HepG2 (cell line): ENCODE measurements at regions not wholly inside any gene's neighbourhood (a gene's known extent, or its start where the extent isn't known, plus 50 kb on each side); places are given as distances from the start of the nearest gene placed in this dataset.

Source experiments
- ATAC-seq: fragments of 200-7000 bp; cut with Tn5 transposase; 3 replicates; pipeline ENCODE4 v1.9.1; 2020; ENCODE audit warnings: mild to moderate bottlenecking, moderate library complexity
- BruUV-seq: library from RNA; stranded (reverse); fragments of 400-500 nt; replicated peaks from 2 replicates; lab custom pipeline; 2021; lab: Mats Ljungman, UMichigan
- CTCF ChIA-PET: fragments of 300-600 bp; formaldehyde crosslinking; extraction: SDS; loops from one replicate; lab custom pipeline; 2021; ENCODE audit warnings: low total read pairs, inconsistent platforms, low intra/inter-chr PET ratio; lab: Yijun Ruan, JAX
- POLR2A ChIA-PET: fragments of 350-600 bp; sonication (Branson Sonifier 250); formaldehyde crosslinking; loops from one replicate; lab custom pipeline; 2020; ENCODE audit warnings: antibody characterized with exemption, inconsistent platforms; lab: Yijun Ruan, JAX
- DNase-seq: peaks from one replicate; pipeline ENCODE4 v3.0.0-alpha.2; 2015; ENCODE audit warnings: low spot score
- FAIRE-seq: peaks from 3 replicates; lab custom pipeline; 2011; peaks lifted over from hg19 to GRCh38; lab: Jason Lieb, UNC
- H2AFZ ChIP-seq: one replicate; pipeline ENCODE4 v1.6.1; 2011; ENCODE audit warnings: low read length, inconsistent platforms
- H3K27ac ChIP-seq: fragments of 300-600 bp; 3 replicates; pipeline ENCODE4 v1.8.0; 2011; ENCODE audit warnings: mixed run types, mild to moderate bottlenecking, mixed read lengths, low read length, inconsistent platforms; ENCODE audit not compliant: insufficient read depth; ENCODE audit errors: extremely low read length
- H3K27me3 ChIP-seq, 2 experiments: fragments of 200-600 bp in 1 of 2; 2 replicates in 1 of 2; 3 replicates in 1 of 2; pipeline versions ENCODE4 v1.6.0 to v1.8.0; 2011; ENCODE audit warnings: low read length in 2 of 2, mild to moderate bottlenecking in 2 of 2, moderate library complexity in 2 of 2, inconsistent platforms in 1 of 2; ENCODE audit not compliant: insufficient read depth in 2 of 2, control insufficient read depth in 1 of 2
- H3K36me3 ChIP-seq, 2 experiments: fragments of 200-600 bp in 1 of 2; replicated peaks in 1 of 2; 2 replicates in 1 of 2; 3 replicates in 1 of 2; pipeline versions ENCODE4 v1.5.1 to v1.8.0; 2011; ENCODE audit warnings: low read length in 2 of 2, inconsistent platforms in 1 of 2; ENCODE audit not compliant: insufficient read depth in 2 of 2, control insufficient read depth in 1 of 2
- H3K4me1 ChIP-seq: 2 replicates; pipeline ENCODE4 v1.5.1; 2012; ENCODE audit warnings: low read length, inconsistent platforms; ENCODE audit not compliant: insufficient read depth
- H3K4me2 ChIP-seq: 2 replicates; pipeline ENCODE4 v1.6.0; 2011; ENCODE audit warnings: low read depth, low read length, inconsistent platforms
- H3K4me3 ChIP-seq, 3 experiments: fragments of 200-600 bp in 1 of 3; sonication (generic), shearing (Covaris generic) in 1 of 3; replicated peaks in 1 of 3; 2 replicates each; pipeline ENCODE4 v1.5.1; 2011 to 2016; ENCODE audit warnings: low read length in 3 of 3, inconsistent platforms in 2 of 3, low read depth in 2 of 3, mild to moderate bottlenecking in 2 of 3, control low read depth in 1 of 3, mixed read lengths in 1 of 3; ENCODE audit not compliant: insufficient read depth in 1 of 3
- H3K79me2 ChIP-seq: one replicate; pipeline ENCODE4 v1.6.1; 2011; ENCODE audit warnings: low read length, inconsistent platforms; ENCODE audit not compliant: insufficient read depth
- H3K9ac ChIP-seq: 2 replicates; pipeline ENCODE4 v1.6.0; 2011; ENCODE audit warnings: mild to moderate bottlenecking, low read depth, low read length, inconsistent platforms; ENCODE audit not compliant: insufficient read depth
- H3K9me3 ChIP-seq: 2 replicates; pipeline ENCODE4 v1.5.1; 2012; ENCODE audit warnings: mild to moderate bottlenecking, low read length
- H4K20me1 ChIP-seq: 2 replicates; pipeline ENCODE4 v1.6.0; 2011; ENCODE audit warnings: inconsistent platforms, mild to moderate bottlenecking, low read length, moderate library complexity; ENCODE audit not compliant: insufficient read depth
- ATM ChIP-seq: fragments of 450-650 bp; IDR thresholded peaks from 2 replicates; pipeline ENCODE4 v1.7.1; 2017; ENCODE audit warnings: mild to moderate bottlenecking, borderline replicate concordance
- CCAR2 ChIP-seq: fragments of 200-400 bp; formaldehyde crosslinking; optimal IDR thresholded peaks from 2 replicates; pipeline ENCODE3; 2018; ENCODE audit warnings: low read depth, mild to moderate bottlenecking, low read length, moderate library complexity
- SAFB2 ChIP-seq: sonication (generic); formaldehyde crosslinking; IDR thresholded peaks from 2 replicates; pipeline ENCODE4 v1.5.1; 2020; ENCODE audit warnings: missing genetic modification reagents, low read depth, mild to moderate bottlenecking, borderline replicate concordance
- ZNF607 ChIP-seq: sonication (generic); formaldehyde crosslinking; IDR thresholded peaks from 2 replicates; pipeline ENCODE4 v1.5.1; 2020; ENCODE audit warnings: missing genetic modification reagents, mild to moderate bottlenecking, borderline replicate concordance
- ZNF777 ChIP-seq: sonication (generic); formaldehyde crosslinking; IDR thresholded peaks from 2 replicates; pipeline ENCODE4 v1.4.0; 2020; ENCODE audit warnings: missing genetic modification reagents
- WGBS: methylation state at CpG from one replicate; pipeline ENCODE4 v1.1.6; 2017; ENCODE audit warnings: low lambda C conversion rate; 5-methylcytosine and 5-hydroxymethylcytosine counted together
- in situ Hi-C: cut with HindIII; loops from 2 replicates; pipeline ENCODE4 v1.10.0; 2017; ENCODE audit warnings: low pct_unique_long_range_greater_than_20kb; ENCODE audit not compliant: extremely low pct_ligation_motif_present
- intact Hi-C: fragments of 100-400 bp; cut with micrococcal nuclease; formaldehyde crosslinking; loops from one replicate; pipeline ENCODE4 v1.10.0; 2022; ENCODE audit not compliant: unreplicated experiment
- TF ChIP-seq, protein P1 (sequence below): sonication (generic); formaldehyde crosslinking; IDR thresholded peaks from 2 replicates; pipeline ENCODE4 v1.4.0; 2020; ENCODE audit warnings: missing genetic modification reagents
- TF ChIP-seq, protein P2 (sequence below): sonication (generic); formaldehyde crosslinking; IDR thresholded peaks from 2 replicates; pipeline ENCODE4 v1.4.0; 2020; ENCODE audit warnings: mild to moderate bottlenecking, missing genetic modification reagents

DNA sequence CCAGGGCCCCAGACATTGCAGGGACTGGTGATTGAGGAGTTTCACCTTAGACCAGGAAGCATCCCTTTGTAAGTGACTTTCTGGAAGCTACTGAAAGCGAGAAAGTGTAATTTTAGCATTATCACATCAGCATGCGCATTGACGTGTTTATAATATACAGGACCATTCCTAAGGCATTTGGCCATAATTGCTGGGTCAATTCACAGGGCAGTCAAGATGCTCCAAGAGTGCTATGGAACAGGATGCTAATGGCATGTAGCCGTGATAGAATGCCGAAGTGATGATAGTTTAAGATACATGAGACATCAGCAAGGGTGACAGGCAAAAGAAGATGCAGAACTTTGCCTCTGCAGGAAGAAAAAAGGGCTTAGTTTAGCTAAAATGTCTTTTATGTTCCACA is 347.6 kb upstream of the NBEA start:
- Histone ChIP-seq H4K20me1 (no peaks in the 10 kb centered on the region), H3K36me3 (no peaks in the 10 kb centered on the region), H3K4me2 (no peak overlapping the region), H3K79me2 (no peaks in the 10 kb centered on the region), H3K27me3 (no peaks in the 10 kb centered on the region; a peak in 1 of 5 replicates), H3K9me3 (no peaks in the 10 kb centered on the region), H3K4me1 (no peaks in the 10 kb centered on the region), H3K4me3 (no peak overlapping the region), H2AFZ (no peak overlapping the region), H3K27ac (no peak overlapping the region), H3K9ac (no peak overlapping the region)
- intact Hi-C loops (no loop called here), in situ Hi-C loops (no loop called here)
- no TSS peak for BruUV-seq
- DNase-seq (no peak), ATAC-seq (no peak), FAIRE-seq (no peak)
- TF ChIP-seq SAFB2 (CRISPR knock-in tag) (no peak), ZNF607 (CRISPR knock-in tag) (no peak)
- POLR2A ChIA-PET: no interaction called here
- CTCF ChIA-PET: no interaction called here
- WGBS: 40% methylated on average over 5 of the region's 5 CpGs

DNA sequence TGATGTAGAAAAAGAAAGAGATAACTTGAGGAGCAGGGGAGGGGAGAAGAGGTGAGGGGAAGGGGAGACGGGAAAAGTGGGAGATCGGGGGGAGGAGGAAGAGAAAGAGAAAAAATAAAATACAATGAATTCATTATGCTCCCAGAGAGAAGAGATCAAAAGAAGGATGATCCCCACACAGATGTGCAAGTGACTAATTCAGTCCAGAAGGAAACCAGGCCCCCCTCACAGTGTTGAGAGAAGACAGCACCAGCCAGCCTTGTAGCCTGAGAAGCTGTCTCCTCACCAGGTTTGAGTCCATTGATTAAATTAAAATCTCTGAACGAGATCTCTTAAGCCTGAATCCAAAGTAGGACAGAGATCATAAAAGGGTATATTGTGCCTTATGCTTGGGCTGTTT is 333.7 kb upstream of the NBEA start:
- Histone ChIP-seq H3K9ac (no peak overlapping the region), H4K20me1 (no peaks in the 10 kb centered on the region), H3K4me2 (no peak overlapping the region)
- POLR2A ChIA-PET: no interaction called here
- TF ChIP-seq CCAR2 (no peak), ZNF777 (CRISPR knock-in tag) (no peak), ATM (no peak)
- TF ChIP-seq, protein P1, sequence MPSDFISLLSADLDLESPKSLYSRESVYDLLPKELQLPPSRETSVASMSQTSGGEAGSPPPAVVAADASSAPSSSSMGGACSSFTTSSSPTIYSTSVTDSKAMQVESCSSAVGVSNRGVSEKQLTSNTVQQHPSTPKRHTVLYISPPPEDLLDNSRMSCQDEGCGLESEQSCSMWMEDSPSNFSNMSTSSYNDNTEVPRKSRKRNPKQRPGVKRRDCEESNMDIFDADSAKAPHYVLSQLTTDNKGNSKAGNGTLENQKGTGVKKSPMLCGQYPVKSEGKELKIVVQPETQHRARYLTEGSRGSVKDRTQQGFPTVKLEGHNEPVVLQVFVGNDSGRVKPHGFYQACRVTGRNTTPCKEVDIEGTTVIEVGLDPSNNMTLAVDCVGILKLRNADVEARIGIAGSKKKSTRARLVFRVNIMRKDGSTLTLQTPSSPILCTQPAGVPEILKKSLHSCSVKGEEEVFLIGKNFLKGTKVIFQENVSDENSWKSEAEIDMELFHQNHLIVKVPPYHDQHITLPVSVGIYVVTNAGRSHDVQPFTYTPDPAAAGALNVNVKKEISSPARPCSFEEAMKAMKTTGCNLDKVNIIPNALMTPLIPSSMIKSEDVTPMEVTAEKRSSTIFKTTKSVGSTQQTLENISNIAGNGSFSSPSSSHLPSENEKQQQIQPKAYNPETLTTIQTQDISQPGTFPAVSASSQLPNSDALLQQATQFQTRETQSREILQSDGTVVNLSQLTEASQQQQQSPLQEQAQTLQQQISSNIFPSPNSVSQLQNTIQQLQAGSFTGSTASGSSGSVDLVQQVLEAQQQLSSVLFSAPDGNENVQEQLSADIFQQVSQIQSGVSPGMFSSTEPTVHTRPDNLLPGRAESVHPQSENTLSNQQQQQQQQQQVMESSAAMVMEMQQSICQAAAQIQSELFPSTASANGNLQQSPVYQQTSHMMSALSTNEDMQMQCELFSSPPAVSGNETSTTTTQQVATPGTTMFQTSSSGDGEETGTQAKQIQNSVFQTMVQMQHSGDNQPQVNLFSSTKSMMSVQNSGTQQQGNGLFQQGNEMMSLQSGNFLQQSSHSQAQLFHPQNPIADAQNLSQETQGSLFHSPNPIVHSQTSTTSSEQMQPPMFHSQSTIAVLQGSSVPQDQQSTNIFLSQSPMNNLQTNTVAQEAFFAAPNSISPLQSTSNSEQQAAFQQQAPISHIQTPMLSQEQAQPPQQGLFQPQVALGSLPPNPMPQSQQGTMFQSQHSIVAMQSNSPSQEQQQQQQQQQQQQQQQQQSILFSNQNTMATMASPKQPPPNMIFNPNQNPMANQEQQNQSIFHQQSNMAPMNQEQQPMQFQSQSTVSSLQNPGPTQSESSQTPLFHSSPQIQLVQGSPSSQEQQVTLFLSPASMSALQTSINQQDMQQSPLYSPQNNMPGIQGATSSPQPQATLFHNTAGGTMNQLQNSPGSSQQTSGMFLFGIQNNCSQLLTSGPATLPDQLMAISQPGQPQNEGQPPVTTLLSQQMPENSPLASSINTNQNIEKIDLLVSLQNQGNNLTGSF (CRISPR knock-in tag): no peak
- TF ChIP-seq, protein P2, sequence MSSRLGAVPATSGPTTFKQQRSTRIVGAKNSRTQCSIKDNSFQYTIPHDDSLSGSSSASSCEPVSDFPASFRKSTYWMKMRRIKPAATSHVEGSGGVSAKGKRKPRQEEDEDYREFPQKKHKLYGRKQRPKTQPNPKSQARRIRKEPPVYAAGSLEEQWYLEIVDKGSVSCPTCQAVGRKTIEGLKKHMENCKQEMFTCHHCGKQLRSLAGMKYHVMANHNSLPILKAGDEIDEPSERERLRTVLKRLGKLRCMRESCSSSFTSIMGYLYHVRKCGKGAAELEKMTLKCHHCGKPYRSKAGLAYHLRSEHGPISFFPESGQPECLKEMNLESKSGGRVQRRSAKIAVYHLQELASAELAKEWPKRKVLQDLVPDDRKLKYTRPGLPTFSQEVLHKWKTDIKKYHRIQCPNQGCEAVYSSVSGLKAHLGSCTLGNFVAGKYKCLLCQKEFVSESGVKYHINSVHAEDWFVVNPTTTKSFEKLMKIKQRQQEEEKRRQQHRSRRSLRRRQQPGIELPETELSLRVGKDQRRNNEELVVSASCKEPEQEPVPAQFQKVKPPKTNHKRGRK (CRISPR knock-in tag): no peak
- TF ChIP-seq, all 625 proteins: peak for 0
- CTCF ChIA-PET: no interaction called here
- no peak for ATAC-seq
- no peak for DNase-seq
- Histone ChIP-seq H3K27me3 (peaks cover 0 to 11% of the 10 kb centered on the region in 2 experiments; a peak in 2 of 5 replicates), H3K79me2 (no peaks in the 10 kb centered on the region), H3K9me3 (no peaks in the 10 kb centered on the region), H3K27ac (no peak overlapping the region), H3K4me3 (no peak overlapping the region), H2AFZ (no peak overlapping the region), H3K36me3 (no peaks in the 10 kb centered on the region), H3K4me1 (no peaks in the 10 kb centered on the region)
- no peak for FAIRE-seq
- in situ Hi-C loops: no loop called here
- no TSS peak for BruUV-seq
- 12% methylated on average over 3 of the region's 3 CpGs for WGBS
- intact Hi-C loops: no loop called here
